Calu3 (cell line): ENCODE measurements at regions not wholly inside any gene's neighbourhood (a gene's known extent, or its start where the extent isn't known, plus 50 kb on each side); places are given as distances from the start of the nearest gene placed in this dataset.
A peak's percentile ranks its signal among the peaks of the same experiment; 100 is the strongest.

Source experiments
- BruUV-seq: library from RNA; stranded (reverse); fragments of 400-500 nt; replicated peaks from 2 replicates; lab custom pipeline; 2021; lab: Mats Ljungman, UMichigan
- CTCF ChIA-PET: fragments of 300-600 bp; sonication (Branson Sonifier 250); formaldehyde crosslinking; loops from one replicate; lab custom pipeline; 2022; ENCODE audit warnings: antibody characterized with exemption; lab: Charles Lee
- DNase-seq: peaks from one replicate; pipeline ENCODE4 v3.0.0; 2022
- H3K27ac Mint-ChIP-seq: one replicate; pipeline ENCODE4 v1.8.0; 2022; ENCODE audit warnings: mixed read lengths; ENCODE audit not compliant: unreplicated experiment
- H3K27me3 Mint-ChIP-seq: one replicate; pipeline ENCODE4 v1.8.0; 2022; ENCODE audit warnings: mixed read lengths; ENCODE audit not compliant: unreplicated experiment
- H3K36me3 Mint-ChIP-seq: one replicate; pipeline ENCODE4 v1.8.0; 2022; ENCODE audit warnings: mild to moderate bottlenecking, moderate library complexity, mixed read lengths; ENCODE audit not compliant: insufficient read depth, unreplicated experiment
- H3K4me1 Mint-ChIP-seq: one replicate; pipeline ENCODE4 v1.8.0; 2022; ENCODE audit warnings: mild to moderate bottlenecking, low read depth, mixed read lengths; ENCODE audit not compliant: unreplicated experiment
- H3K4me3 Mint-ChIP-seq: one replicate; pipeline ENCODE4 v1.8.0; 2022; ENCODE audit warnings: mild to moderate bottlenecking, low read depth, moderate library complexity, mixed read lengths; ENCODE audit not compliant: unreplicated experiment
- H3K9me3 Mint-ChIP-seq: one replicate; pipeline ENCODE4 v1.8.0; 2022; ENCODE audit warnings: low read depth, mixed read lengths; ENCODE audit not compliant: unreplicated experiment
- intact Hi-C: fragments of 100-400 bp; cut with micrococcal nuclease; formaldehyde crosslinking; loops from one replicate; pipeline ENCODE4 v1.10.0; 2022; ENCODE audit not compliant: unreplicated experiment
- TF ChIP-seq, protein P1 (sequence below): fragments of 200-600 bp; IDR thresholded peaks from one replicate; pipeline ENCODE4 v1.8.0; 2022; ENCODE audit warnings: antibody characterized with exemption; ENCODE audit not compliant: unreplicated experiment

DNA sequence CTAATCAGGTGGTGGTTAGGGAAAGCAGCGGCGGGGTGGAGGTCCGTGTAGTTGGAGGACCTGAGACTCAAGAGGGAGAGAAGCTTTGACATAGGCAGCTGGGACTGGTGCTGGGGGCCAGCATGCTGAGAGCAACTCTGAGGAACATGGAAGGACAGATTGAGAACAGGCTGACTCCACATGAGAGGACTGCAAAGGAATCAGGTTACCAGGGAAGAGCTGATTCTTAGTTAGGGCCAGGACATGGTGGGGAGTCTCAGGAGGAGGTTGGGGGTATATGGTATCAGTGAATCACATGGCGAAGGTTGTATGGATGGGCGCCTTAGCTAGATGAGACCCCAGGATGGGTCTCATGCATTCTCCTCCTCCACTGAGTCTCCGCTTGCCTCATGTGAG, 264.0 kb upstream of the BOD1L1 start:
- CTCF ChIA-PET = no interaction called here
- H3K36me3 Mint-ChIP-seq = no peaks in the 10 kb centered on the region
- peaks cover 30% of the 10 kb centered on the region for H3K4me1 Mint-ChIP-seq
- peaks cover 2% of the 10 kb centered on the region for H3K9me3 Mint-ChIP-seq
- H3K27ac Mint-ChIP-seq = peak overlapping the region; percentile 35
- H3K27me3 Mint-ChIP-seq = no peaks in the 10 kb centered on the region
- TF ChIP-seq, protein P1, sequence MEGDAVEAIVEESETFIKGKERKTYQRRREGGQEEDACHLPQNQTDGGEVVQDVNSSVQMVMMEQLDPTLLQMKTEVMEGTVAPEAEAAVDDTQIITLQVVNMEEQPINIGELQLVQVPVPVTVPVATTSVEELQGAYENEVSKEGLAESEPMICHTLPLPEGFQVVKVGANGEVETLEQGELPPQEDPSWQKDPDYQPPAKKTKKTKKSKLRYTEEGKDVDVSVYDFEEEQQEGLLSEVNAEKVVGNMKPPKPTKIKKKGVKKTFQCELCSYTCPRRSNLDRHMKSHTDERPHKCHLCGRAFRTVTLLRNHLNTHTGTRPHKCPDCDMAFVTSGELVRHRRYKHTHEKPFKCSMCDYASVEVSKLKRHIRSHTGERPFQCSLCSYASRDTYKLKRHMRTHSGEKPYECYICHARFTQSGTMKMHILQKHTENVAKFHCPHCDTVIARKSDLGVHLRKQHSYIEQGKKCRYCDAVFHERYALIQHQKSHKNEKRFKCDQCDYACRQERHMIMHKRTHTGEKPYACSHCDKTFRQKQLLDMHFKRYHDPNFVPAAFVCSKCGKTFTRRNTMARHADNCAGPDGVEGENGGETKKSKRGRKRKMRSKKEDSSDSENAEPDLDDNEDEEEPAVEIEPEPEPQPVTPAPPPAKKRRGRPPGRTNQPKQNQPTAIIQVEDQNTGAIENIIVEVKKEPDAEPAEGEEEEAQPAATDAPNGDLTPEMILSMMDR = no peak
- intact Hi-C loops = no loop called here
- no TSS peak for BruUV-seq
- no peak overlapping the region for H3K4me3 Mint-ChIP-seq
- DNase-seq = no peak

DNA sequence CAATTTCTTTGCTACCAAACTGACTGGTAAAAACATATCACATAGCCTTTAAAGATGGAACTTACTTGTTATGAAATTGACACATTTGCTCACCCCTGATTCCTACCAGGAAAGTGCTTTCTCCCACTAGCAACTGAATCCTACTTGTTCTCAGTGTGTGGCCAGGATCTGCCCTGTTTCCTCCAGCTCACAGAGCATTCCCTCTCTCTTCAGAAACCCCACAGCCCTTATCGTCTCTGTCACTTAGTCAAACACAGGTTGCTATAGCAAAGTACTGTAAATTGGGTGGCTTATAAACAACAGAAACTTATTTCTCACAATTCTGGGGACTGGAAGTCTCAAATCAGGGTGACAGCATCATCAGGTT, 265.2 kb upstream of the BOD1L1 start:
- H3K4me1 Mint-ChIP-seq = peaks cover 30% of the 10 kb centered on the region
- no peaks in the 10 kb centered on the region for H3K36me3 Mint-ChIP-seq
- H3K4me3 Mint-ChIP-seq = no peak overlapping the region
- H3K9me3 Mint-ChIP-seq = peaks cover 2% of the 10 kb centered on the region
- no peaks in the 10 kb centered on the region for H3K27me3 Mint-ChIP-seq
- BruUV-seq = no TSS peak
- TF ChIP-seq, protein P1 = no peak
- DNase-seq = no peak
- intact Hi-C loops = no loop called here
- no peak overlapping the region for H3K27ac Mint-ChIP-seq
- CTCF ChIA-PET = no interaction called here

DNA sequence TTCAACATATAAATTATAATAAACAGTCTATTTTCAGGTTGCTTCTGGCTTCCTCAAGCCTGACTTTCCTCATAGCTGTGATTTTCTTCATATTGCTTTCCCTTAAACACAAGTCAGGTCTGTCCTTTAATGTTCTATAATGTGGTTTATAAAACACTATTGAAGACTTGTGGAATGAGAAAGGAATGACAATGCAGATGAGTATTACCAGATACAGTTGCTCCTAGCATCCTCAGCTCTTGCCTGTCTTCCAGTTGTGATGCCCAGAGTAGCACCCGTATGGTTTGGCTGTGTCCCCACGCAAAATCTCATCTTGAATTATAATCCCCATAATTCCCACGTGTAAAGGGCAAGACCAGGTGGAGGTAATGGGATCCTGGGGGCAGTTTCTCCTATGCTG, 265.7 kb upstream of the BOD1L1 start:
- H3K27ac Mint-ChIP-seq = no peak overlapping the region
- intact Hi-C loops = no loop called here
- H3K4me3 Mint-ChIP-seq = no peak overlapping the region
- CTCF ChIA-PET = no interaction called here
- no peaks in the 10 kb centered on the region for H3K36me3 Mint-ChIP-seq
- no TSS peak for BruUV-seq
- no peaks in the 10 kb centered on the region for H3K27me3 Mint-ChIP-seq
- peaks cover 2% of the 10 kb centered on the region for H3K9me3 Mint-ChIP-seq
- DNase-seq = no peak
- TF ChIP-seq, protein P1 = no peak
- H3K4me1 Mint-ChIP-seq = peaks cover 25% of the 10 kb centered on the region

DNA sequence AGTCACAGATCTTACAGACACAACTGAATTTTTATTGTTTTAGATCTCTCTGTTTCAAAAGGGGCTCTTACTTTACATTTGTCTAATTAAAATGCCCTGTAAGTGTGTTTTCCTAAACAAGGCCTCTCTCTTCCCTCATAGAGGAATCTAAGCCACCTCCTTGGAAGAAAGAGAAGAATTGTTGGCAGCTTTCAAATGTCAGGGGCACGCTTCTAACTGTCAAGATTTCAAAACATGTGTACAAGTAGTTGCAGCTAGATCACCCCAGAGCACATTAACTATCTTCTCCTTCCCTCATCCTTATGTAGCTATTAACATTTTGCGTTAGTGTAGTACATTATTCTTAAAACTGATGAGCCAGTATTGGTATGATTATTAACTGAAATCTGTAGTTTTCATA, 266.5 kb upstream of the BOD1L1 start:
- CTCF ChIA-PET = no interaction called here

More for the DNA sequence above, 266.5 kb upstream of the BOD1L1 start:
- Mint-ChIP-seq H3K9me3 (peaks cover 2% of the 10 kb centered on the region), H3K27me3 (no peaks in the 10 kb centered on the region), H3K27ac (no peak overlapping the region), H3K4me3 (no peak overlapping the region), H3K36me3 (no peaks in the 10 kb centered on the region), H3K4me1 (peaks cover 22% of the 10 kb centered on the region)
- intact Hi-C loops = no loop called here
- TF ChIP-seq, protein P1 = no peak
- no TSS peak for BruUV-seq
- no peak for DNase-seq
